ENCODE measurements at regions not wholly inside any gene's neighbourhood (a gene's known extent, or its start where the extent isn't known, plus 50 kb on each side); places are given as distances from the start of the nearest gene placed in this dataset.

GRCh38 chr13:47841151-47841550 is 159.9 kb downstream of the SUCLA2 start:
- TF ChIP-seq CTCF (IDR thresholded peaks at IDR 0.05; ENCODE audit: borderline replicate concordance, insufficient read depth, low read depth, low read length) = no peak
- no peak overlapping the region for H3K4me3 ChIP-seq (ENCODE audit: low read depth, low read length)

- TF ChIP-seq CTCF (IDR thresholded peaks at IDR 0.05; ENCODE audit: borderline replicate concordance, insufficient read depth, low read depth, low read length) = no peak
- H3K4me3 ChIP-seq (ENCODE audit: low read depth, low read length) = no peak overlapping the region
Observed at GRCh38 chr13:47837906-47838305, 163.2 kb downstream of the SUCLA2 start.

- no peak for TF ChIP-seq CTCF (IDR thresholded peaks at IDR 0.05; ENCODE audit: borderline replicate concordance, insufficient read depth, low read depth, low read length)
- no peak overlapping the region for H3K4me3 ChIP-seq (ENCODE audit: low read depth, low read length)
Observed at GRCh38 chr13:47837104-47837880, 163.8 kb downstream of the SUCLA2 start.

GRCh38 chr13:47835470-47836228 is 165.4 kb downstream of the SUCLA2 start:
- no peak for TF ChIP-seq CTCF (IDR thresholded peaks at IDR 0.05; ENCODE audit: borderline replicate concordance, insufficient read depth, low read depth, low read length)
- H3K4me3 ChIP-seq (ENCODE audit: low read depth, low read length) = no peak overlapping the region

GRCh38 chr13:47832458-47832972 is 168.6 kb downstream of the SUCLA2 start:
- TF ChIP-seq CTCF (IDR thresholded peaks at IDR 0.05; ENCODE audit: borderline replicate concordance, insufficient read depth, low read depth, low read length) = no peak
- no peak overlapping the region for H3K4me3 ChIP-seq (ENCODE audit: low read depth, low read length)

- no peak for TF ChIP-seq CTCF (IDR thresholded peaks at IDR 0.05; ENCODE audit: borderline replicate concordance, insufficient read depth, low read depth, low read length)
- no peak overlapping the region for H3K4me3 ChIP-seq (ENCODE audit: low read depth, low read length)
Observed at GRCh38 chr13:47831265-47831664, 169.8 kb downstream of the SUCLA2 start.

All from GM12875 (cell line).